HG03354 (cell line): ENCODE measurements at regions not wholly inside any gene's neighbourhood (a gene's known extent, or its start where the extent isn't known, plus 50 kb on each side); places are given as distances from the start of the nearest gene placed in this dataset.
A peak's percentile ranks its signal among the peaks of the same experiment; 100 is the strongest.
"Not testable (repeated sequence)": the region's sequence is repeated elsewhere in the genome, so short reads cannot be mapped to it uniquely, and the experiment has no call there.

ENCODE experiments used
- ATAC-seq: cut with Tn5 transposase; IDR thresholded peaks from one replicate; pipeline ENCODE4 v1.9.1; 2021; ENCODE audit warnings: mild to moderate bottlenecking; ENCODE audit not compliant: unreplicated experiment, poor library complexity, severe bottlenecking

DNA sequence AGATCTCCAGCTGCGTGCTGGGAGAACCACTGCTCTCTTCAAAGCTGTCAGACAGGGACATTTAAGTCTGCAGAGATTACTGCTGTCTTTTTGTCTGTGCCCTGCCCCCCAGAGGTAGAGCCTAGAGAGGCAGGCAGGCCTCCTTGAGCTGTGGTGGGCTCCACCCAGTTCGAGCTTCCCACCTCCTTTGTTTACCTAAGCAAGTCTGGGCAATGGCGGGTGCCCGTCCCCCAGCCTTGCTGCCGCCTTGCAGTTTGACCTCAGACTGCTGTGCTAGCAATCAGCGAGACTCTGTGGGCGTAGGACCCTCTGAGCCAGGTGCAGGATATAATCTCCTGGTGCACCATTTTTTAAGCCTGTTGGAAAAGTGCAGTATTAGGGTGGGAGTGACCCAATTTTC, 128.6 kb downstream of the ACTR3 start:
- not testable (repeated sequence) for ATAC-seq

DNA sequence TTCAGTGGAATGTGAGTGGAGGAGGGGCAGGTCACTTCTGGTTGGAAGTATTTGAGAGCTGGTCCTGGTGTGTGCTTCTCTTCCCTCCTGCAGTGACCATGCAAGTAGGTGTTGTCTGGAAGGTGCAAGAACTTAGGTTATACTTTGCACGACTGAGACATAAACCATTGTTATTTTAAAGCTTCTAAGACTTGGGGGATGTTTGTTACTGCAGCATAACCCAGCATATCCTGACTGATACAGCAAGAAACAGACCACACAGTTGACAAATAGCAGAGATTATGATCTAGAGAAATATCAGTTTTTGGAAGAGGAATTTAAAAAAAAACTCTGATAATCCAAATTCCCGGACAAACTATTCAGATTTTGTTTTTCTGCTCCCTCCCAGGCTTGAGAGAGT, 130.8 kb downstream of the ACTR3 start:
- no peak for ATAC-seq

DNA sequence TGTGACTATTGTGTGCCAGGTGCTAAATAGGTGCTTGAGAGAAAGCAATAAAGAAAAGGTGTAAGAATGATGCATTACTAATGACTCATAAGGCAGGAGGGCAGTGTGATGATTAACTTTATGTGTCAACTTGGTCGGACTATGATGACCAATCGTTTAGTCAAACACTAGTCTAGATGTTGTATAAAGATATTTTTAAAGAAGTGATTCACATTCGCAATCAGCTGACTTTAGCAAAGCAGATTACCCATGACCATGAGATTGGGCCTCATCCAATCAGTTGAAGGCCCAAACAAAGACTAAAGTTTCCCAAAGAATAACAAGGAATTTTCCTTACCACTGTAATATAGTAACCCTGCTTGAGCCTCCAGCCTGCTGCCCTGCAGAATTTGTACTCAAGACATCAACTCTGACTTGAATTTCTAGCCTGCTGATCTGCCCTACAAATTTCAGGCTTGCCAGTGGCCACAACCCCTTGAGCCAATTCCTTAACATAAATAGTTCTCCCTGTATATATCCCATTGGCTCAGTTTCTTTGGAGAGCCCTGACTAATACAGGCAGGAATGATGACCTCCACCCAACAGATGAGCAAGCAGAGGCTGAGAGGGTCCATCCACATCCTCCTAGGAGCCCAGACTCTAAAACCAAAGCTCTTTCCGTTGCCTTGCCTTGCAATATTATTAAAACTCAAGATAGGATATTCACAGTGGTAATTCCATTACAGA, 132.6 kb downstream of the ACTR3 start:
- peak; percentile 50 for ATAC-seq

DNA sequence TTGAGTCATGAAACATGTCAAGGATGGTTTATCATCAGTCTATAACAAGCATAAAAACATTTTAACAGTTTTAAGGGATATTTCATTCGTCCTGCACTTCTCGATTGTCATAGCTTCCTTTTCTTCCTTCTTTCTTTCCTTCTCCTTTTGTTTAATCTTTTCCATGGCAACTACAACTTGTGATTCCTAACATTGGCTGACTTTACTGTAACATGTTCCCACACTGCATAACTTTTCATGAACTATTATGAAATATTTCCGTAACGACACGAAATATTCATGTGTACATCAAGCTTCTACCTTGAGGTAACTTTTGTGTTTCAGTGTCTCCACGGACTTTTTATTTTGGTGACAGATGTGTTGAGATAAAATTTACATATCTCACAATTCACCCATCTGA, 134.4 kb downstream of the ACTR3 start:
- ATAC-seq, result no peak

DNA sequence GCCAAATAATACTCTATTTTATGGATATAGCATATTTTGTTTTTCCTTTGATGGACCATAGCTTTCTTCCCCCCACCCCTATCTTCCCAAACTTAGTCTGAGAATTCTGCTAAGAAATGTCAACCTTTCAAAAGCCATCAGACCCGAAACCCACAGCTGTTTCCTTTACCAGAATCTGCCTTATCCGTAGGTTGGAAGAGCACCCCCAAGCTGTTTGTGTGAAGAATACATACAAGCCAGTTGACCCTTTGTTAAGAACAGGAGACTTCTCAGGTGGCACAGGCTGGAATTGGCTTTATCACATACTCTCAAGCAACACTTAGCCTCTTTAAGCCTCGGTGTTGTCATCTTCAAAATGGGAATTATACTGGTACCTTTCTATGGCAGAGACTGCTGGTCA, 135.1 kb downstream of the ACTR3 start:
- ATAC-seq, result no peak

DNA sequence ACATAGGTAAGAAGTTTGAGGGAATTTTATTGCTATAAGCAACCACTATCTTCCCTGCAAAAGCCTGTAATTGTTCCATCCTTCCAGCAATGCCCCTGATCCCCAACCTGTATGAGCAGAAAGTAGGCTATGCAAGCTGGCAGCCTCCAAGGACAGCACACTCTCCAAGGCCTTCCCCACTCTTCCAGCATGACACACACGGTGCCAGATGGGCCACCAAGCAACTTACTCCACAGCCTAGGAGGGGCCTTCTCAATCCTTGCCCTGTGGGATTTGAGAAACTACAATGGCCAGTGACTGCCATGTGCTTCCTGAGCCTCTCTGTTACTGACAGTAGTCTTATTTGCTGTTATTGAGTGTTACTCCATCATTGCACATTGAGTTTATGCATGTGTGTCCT, 137.5 kb downstream of the ACTR3 start:
- no peak for ATAC-seq

DNA sequence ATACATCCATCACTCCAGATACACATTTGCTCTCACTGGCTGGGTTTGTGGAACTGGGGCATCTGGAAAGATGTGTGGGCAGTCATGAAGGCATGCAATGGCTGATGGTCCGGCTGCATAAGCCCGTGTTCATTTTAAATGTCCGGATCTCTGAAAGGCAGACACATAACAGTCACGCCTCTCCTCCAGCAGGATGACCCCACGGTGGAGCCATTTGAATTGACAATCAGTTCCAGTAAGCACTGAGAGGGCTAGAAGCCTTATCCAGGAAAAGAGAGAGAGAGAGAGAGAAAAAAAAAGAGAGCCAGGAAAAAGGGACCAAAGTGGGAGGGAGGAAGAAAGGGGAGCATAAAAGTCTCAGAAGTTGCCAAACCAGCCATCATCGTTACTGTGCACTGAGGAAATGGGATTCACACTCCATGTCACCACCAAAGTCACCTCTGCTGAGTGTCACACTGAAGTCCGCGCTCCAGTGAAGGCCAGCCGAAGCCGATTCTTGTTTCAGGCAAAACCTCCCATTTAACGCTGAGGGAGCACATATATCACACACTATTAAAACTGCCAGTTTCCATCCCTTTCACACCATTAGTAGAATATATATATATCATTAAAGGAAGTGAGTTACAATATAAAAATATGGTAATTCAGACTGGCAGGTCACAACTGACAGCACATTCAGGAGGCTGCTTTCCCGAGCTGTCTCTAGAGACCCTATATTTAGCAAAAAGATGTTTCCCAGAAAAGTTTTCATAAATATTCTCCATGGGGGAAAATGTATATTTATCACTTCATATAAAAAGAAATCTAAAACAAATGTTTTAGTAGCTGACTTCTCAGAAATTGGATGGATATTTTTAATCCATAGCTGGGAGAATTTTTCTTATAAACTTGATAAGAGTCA, 142.0 kb downstream of the ACTR3 start:
- no peak for ATAC-seq

DNA sequence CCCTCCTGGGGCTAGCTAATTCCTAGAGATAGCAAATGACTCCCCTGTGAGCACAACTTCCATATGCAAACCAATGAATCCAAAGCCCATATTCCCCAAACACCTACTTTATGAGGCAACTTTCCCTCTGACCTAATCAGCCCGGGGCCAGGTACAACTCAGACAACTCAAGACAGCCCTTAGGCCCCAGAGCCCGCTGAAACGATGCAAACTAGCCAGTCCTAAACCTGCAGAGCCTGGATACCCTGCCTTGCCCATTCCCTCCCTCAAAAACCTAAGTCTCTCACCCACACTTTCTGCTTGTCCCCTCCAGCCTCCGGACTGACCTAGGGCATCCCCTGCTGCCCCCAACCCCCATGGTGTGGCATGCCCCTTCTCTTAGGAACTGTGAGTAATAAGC, 142.8 kb downstream of the ACTR3 start:
- no peak for ATAC-seq

DNA sequence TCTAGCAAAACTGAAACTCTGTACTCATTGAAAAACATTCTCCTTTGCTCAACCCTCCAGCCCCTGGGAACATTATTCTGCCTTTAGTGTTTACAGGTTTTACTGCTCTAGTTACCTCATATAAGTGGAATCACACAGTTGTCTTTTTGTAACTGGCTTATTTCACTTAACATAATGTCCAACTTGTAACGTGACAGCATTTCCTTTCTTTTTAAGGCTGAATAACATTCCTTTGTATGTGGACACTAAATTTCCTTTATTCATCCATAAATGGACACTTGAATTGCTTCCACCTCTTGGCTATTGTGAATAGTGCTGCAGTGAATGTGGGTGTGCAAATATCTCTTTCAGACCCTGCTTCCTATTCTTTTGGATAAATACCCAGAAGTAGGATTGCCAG, 144.9 kb downstream of the ACTR3 start:
- no peak for ATAC-seq

DNA sequence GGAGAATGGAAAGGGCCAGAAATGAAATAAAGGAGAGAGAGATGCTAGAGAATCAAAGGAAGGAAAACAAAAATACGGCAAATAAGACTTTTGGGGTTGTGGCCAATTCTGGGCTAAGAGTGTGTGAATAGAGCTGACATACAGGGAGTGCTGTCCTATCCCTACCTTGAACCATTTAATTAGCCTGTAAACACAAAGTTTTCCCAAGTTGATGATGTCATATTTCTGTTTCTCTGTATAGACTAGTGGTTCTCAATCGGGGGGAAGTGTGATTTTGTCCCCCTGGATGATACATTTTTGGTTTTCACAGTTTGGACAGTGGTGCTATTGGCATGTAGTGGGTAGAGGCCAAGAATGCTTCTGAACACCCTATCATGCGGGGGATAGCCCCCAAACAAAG, 148.8 kb downstream of the ACTR3 start:
- no peak for ATAC-seq

DNA sequence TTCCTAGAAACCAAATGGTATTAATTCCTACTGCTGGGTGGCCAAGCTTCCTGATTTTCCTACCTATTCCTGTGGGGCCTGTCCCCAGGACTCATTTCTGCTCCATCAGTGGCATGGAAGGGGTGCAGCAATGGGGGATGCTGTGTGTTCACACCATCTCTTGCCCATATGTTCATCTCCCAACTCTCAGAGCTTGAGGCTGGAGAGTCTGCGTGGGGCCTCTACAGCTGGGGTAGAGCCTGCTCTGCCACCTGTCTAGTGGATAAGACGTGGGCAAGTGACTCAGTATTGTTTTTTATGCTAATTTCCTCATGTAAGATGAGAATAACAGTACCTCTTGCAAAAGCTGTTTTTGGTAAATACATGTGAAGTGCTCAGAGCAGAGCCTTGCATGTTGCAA, 149.8 kb downstream of the ACTR3 start:
- no peak for ATAC-seq

DNA sequence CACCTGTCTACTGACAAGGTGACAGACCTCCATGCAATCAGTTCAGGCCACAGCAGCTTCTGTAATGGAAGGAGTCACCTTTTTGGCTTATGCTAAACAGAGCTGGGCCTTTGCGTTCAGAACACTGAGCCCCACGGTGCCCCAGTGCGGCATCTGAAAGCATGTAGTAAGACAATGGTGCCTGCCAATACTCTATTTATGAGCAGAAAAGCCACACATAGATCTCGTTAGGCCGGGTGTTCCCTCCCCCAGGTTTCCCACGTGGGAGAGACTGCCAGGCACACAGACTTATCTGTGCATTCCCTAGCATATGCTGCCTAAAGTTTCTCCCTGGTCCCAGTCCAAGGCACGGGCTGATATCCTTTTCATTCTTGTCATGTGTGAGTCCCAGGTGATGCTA, 150.9 kb downstream of the ACTR3 start:
- no peak for ATAC-seq

DNA sequence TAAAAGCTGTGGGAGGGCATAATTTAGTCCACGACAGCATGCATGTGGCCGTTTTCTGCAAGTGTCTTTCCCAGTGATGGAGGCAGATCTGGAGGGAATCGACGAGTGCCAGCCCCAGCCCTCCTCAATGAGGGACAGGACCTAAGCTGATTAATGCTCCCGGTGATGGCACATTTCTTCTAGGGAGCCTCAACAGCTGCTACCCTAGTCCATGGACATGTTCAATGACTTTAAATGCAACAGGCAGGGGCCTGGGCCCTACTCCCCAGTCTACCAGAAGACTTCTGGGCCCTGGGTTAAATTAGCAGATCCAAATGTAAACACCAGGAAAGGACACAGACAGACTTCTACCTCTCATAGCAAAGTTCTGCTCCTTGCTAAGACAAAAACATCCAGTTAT, 155.1 kb downstream of the ACTR3 start:
- ATAC-seq, result no peak

DNA sequence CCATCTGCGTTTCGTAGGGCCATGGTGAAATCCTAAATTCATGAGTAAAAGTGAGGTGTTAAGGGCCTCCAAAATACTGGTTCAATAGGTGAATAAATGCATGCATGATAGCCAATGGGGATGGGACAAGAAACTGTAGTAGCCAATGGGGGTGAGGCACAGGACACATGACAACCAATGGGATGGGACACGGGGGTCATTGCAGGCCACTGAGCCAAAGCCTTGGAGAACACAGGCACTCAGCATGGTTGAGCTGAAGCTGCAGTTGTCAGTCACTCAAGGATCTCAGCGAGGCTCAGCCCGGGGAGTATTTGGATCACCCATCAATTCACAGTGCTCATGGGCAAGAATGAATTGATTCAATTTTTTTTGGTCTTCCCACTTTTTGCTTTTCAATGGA, 156.5 kb downstream of the ACTR3 start:
- no peak for ATAC-seq

DNA sequence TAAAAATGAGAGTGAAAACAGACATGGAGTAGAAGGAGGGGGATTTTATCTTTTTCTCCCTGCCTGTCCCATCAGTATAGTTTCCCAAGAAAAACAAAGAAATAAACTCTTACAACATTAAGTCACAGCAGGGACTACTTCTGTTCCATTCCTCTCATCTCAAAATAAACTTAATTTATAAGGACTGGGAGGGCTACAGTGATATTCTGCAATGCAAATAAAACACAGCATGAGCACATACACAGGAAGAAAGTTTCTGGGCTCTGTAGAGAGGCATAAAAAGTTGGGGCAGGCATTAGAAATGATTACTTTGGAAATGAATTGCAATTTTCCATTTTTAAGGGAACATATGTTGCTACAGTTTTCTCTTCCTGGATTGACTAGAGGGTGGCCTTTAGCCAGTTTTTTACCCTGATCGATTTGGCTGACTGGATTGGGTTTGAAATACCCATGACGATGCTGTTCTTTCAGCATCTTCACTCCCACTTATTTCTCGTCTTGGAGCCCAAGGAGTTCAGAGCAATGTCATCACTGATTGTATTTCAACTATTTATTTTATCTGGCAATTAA, 157.1 kb downstream of the ACTR3 start:
- ATAC-seq, result no peak

DNA sequence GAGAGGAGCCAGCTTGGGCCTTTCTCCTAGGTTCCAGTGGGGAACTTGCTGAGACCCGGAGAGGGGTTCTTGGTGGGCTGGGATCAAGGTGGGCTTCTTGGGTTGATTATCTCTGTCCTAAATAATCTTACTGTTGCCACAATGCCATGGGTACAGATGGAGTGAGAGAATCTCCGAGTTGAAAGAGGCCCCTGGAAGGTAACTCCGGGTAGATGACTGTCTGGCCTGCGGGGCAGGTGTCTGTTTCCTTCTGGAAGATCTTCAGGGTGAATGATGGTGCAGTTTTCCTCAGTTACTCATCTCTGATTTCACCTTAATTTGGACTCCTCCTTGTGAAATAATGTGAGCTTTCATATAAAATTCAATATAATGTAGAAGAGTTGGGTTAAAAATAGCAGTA, 159.4 kb downstream of the ACTR3 start:
- ATAC-seq, result no peak

DNA sequence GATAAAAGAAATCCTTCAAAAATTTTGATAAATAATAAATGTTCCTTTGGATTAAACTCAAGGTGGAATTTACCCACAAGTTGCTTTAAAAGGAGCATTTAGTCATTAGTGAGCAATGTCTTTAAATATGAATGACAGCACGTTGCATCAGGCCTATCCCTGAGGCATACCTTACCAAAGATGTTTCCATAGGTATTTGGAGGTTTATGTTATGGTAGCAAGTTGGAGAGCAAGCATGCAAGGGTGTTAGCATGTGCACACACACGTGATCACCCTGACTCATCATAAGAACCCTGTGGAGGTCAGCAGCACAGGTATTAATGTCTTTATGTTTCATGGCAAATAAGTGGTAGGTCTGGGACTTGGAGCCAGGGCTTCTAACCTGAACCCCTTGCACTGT, 159.9 kb downstream of the ACTR3 start:
- no peak for ATAC-seq

DNA sequence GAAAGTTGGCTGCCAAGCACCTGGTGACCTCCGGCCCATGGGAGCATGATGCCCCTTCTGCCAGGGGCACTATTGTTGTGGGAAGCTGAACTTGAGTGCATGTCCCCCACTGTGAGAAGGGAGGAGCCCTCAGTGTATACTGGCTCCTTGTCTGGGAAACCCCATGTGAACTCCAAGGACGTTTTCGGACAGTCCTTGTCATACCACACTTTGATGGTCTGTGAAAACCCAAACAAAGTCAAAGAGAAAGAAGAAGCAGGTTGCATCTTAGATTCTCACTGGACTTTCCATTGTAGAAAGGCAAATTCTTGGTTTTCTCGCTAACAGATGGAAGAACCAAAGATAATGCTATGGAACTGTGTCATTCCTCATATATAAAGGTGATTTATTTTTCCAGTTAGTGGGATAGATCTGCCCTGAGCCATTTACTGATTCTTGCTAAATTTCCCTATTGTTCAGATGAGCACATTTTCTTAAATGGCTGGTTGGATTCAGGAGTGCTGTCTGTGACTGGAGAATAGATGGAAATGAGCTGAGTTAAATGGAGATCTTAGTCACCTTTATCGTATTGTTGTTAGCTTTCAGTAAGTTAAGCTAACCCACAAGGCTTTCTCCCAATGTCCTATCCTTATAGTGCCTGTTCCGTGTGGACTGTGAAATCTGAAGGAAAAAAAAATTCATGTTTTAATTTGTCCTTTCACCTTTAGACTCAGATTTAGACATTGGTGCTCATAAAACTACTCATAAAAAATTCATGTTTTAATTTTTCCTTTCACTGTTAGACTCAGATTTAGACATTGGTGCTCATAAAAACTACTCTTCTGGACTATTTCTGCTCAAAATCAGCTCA, 166.6 kb downstream of the ACTR3 start:
- ATAC-seq, result no peak

DNA sequence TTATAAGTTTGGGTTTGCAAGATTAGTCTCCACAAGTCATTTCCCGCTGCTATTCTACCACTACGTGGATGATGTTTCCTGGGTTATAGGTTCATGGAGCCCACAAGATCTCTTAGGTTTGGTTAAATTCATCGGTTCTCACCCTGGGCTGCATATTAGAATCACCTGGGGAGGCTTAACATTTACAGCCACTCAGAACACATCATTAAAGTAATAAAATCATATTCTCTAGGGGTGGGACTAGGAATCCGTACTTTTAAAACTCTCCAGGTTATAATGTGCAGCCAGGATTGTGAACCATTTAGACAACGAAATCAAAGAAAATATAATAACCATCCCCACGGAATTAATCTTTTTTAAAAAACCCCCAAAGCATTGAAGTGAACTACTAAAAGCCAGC, 167.7 kb downstream of the ACTR3 start:
- no peak for ATAC-seq

DNA sequence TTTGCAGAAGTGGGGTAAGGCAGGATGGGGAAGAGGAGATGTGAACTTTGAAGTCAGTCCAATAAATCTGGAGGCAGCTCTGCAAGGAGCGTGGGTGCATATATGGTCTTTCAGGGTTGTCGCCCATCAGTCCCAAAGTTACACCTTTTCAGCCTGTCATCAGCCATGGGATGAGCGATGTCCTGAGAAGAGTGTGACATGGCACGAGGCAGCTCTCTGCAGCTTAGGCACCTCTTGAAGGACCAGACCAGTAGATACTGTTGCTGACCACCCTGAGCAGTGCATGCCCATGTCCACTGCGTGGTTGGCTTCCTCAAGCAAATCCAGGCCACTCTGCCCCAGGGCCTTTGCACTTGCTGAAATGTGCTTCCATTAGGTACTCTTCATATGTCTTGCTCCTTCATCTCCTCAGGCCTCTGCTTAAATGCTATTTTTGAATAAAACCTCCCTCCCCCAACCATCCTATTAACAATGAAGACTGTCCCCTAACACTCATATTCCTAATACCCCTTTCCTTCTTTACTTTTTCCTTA, 171.7 kb downstream of the ACTR3 start:
- no peak for ATAC-seq
